ENCODE measurements at regions not wholly inside any gene's neighbourhood (a gene's known extent, or its start where the extent isn't known, plus 50 kb on each side); places are given as distances from the start of the nearest gene placed in this dataset.

DNA sequence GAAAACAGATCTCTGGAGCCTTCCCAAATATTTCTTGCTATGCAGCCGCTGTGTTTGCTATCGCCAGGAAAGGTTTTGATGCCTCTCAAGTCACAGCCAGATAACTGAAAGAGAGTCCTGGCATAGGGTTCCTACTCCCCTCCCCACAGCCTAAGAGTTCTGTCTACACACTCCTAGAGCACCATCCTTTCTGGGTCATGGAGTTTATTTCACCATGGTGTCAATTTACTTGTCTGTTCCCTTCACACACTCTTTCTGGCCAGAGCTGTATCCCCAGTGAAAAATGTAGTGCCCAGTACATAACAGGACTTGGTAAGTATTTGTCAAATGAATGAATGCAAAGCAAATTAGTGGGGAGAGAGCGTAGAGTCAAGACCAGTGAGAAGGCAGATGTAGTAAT lies 185.3 kb downstream of the HAUS1 start:
- Histone ChIP-seq H3K9me1 (ENCODE audit: control insufficient read depth, insufficient read depth, low read length) (no peaks in the 10 kb centered on the region), H3K4me1 (replicated peaks in 1 of 2; ENCODE audit: control insufficient read depth in 2 of 2, insufficient read depth in 2 of 2, low read length in 2 of 2) (no peaks in the 10 kb centered on the region; a peak in 2 of 5 replicates), H2AFZ (ENCODE audit: low read depth, low read length) (no peak overlapping the region), H3K9me3 (replicated peaks; ENCODE audit: control insufficient read depth, insufficient read depth, low read depth, low read length) (no peaks in the 10 kb centered on the region), H3K9ac (ENCODE audit: insufficient read depth in 1 of 2, low read depth in 2 of 2, low read length in 2 of 2) (no peak overlapping the region), H3K27me3 (ENCODE audit: control insufficient read depth in 2 of 2, insufficient read depth in 2 of 2, low read length in 2 of 2) (peaks cover 13 to 20% of the 10 kb centered on the region in 2 experiments), H3K4me2 (ENCODE audit: insufficient read depth, low read length) (no peak overlapping the region), H3K4me3 (no peak overlapping the region), H3K27ac (ENCODE audit: extremely low read depth, low read depth, low read length) (no peak overlapping the region), H3K36me3 (ENCODE audit: control insufficient read depth, insufficient read depth, low read length) (no peaks in the 10 kb centered on the region), H3K79me2 (ENCODE audit: control insufficient read depth, insufficient read depth, low read length) (no peaks in the 10 kb centered on the region), H4K20me1 (replicated peaks; ENCODE audit: control insufficient read depth, insufficient read depth, low read length) (no peaks in the 10 kb centered on the region; the same call in 1 of the 2 replicates)
- 0% methylated on average over 3 of the region's 3 CpGs for WGBS (ENCODE audit: insufficient coverage, low coverage, missing lambda C conversion rate)
- DNase-seq (ENCODE audit: extremely low read depth in 1 of 4, low spot score in 3 of 4): no peak
- in situ Hi-C loops (cut with MboI): loop anchor here (10.0 to 25.0 kb wide), 2 partner anchors 198 to 365 kb away; partner anchors contain the start of gene LOXHD1
- no peak for ATAC-seq
- BruUV-seq (replicated peaks): no TSS peak
- ChIA-PET CTCF (ENCODE audit: low intra/inter-chr PET ratio) (no interaction called here), POLR2A (no interaction called here)
- no peak for TF ChIP-seq SRF (CRISPR knock-in tag; IDR thresholded peaks at IDR 0.05)
- no peak for TF ChIP-seq CSDE1 (IDR thresholded peaks at IDR 0.05)
- TF ChIP-seq, protein P1, sequence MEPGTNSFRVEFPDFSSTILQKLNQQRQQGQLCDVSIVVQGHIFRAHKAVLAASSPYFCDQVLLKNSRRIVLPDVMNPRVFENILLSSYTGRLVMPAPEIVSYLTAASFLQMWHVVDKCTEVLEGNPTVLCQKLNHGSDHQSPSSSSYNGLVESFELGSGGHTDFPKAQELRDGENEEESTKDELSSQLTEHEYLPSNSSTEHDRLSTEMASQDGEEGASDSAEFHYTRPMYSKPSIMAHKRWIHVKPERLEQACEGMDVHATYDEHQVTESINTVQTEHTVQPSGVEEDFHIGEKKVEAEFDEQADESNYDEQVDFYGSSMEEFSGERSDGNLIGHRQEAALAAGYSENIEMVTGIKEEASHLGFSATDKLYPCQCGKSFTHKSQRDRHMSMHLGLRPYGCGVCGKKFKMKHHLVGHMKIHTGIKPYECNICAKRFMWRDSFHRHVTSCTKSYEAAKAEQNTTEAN (CRISPR knock-in tag; IDR thresholded peaks at IDR 0.05): no peak
- no peak for TF ChIP-seq TEAD1 (CRISPR knock-in tag; IDR thresholded peaks at IDR 0.05)
- TF ChIP-seq FOXA3 (CRISPR knock-in tag; conservative IDR thresholded peaks at IDR 0.05 in 1 of 2, IDR thresholded peaks at IDR 0.05 in 1 of 2): no peak
- no peak for TF ChIP-seq COPS2 (conservative IDR thresholded peaks at IDR 0.05)
- no peak for TF ChIP-seq PHB2 (IDR thresholded peaks at IDR 0.05; ENCODE audit: low read depth)
- TF ChIP-seq HIVEP1 (CRISPR knock-in tag; IDR thresholded peaks at IDR 0.05): no peak
- no peak for TF ChIP-seq ZNF696 (CRISPR knock-in tag; conservative IDR thresholded peaks at IDR 0.05)
- TF ChIP-seq RAD51 (IDR thresholded peaks at IDR 0.05; ENCODE audit: borderline replicate concordance, low read depth): no peak
- TF ChIP-seq L3MBTL2 (IDR thresholded peaks at IDR 0.05): no peak
- no peak for TF ChIP-seq RAD21 (CRISPR knock-in tag; conservative IDR thresholded peaks at IDR 0.05 in 1 of 2, IDR thresholded peaks at IDR 0.05 in 1 of 2)
- TF ChIP-seq ZNF695 (CRISPR knock-in tag; IDR thresholded peaks at IDR 0.05): no peak
- no peak for TF ChIP-seq STAT6 (CRISPR knock-in tag; IDR thresholded peaks at IDR 0.05)
- no peak for TF ChIP-seq RBM25 (IDR thresholded peaks at IDR 0.05; ENCODE audit: low read depth, low read length, severe bottlenecking)
- TF ChIP-seq, protein P2, sequence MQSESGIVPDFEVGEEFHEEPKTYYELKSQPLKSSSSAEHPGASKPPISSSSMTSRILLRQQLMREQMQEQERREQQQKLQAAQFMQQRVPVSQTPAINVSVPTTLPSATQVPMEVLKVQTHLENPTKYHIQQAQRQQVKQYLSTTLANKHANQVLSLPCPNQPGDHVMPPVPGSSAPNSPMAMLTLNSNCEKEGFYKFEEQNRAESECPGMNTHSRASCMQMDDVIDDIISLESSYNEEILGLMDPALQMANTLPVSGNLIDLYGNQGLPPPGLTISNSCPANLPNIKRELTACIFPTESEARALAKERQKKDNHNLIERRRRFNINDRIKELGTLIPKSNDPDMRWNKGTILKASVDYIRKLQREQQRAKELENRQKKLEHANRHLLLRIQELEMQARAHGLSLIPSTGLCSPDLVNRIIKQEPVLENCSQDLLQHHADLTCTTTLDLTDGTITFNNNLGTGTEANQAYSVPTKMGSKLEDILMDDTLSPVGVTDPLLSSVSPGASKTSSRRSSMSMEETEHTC (IDR thresholded peaks at IDR 0.05): no peak
- TF ChIP-seq NR3C1 (CRISPR knock-in tag; IDR thresholded peaks at IDR 0.05): no peak
- no peak for TF ChIP-seq RFX1 (IDR thresholded peaks at IDR 0.05)
- intact Hi-C loops (cut with micrococcal nuclease): no loop called here
- no peak for FAIRE-seq
